Stimulated activated effector memory CD8-positive, alpha-beta T cell treated with anti-CD3 and anti-CD28 coated beads, Interleukin-12 subunit alpha, Interleukin-12 subunit beta, amount 100 ng/mL, for 72 hours (primary cell): ENCODE measurements at regions not wholly inside any gene's neighbourhood (a gene's known extent, or its start where the extent isn't known, plus 50 kb on each side); places are given as distances from the start of the nearest gene placed in this dataset.
A peak's percentile ranks its signal among the peaks of the same experiment; 100 is the strongest.

Experiments used
- ATAC-seq: fragments of 150-1000 bp; cut with Tn5 transposase; 2 replicates; pipeline ENCODE4 v1.10.0; 2021
- DNase-seq, 2 donors: peaks; one replicate each; pipeline ENCODE4 v3.0.0; 2021 to 2022; ENCODE audit warnings: low spot score in 2 of 2
- H3K27ac Mint-ChIP-seq: one replicate; pipeline ENCODE4 v1.8.0; 2022; ENCODE audit warnings: mild to moderate bottlenecking, mixed read lengths
- H3K36me3 Mint-ChIP-seq: one replicate; pipeline ENCODE4 v1.8.0; 2022; ENCODE audit warnings: mild to moderate bottlenecking, mixed read lengths
- H3K4me1 Mint-ChIP-seq: one replicate; pipeline ENCODE4 v1.8.0; 2022; ENCODE audit warnings: mixed read lengths
- H3K4me3 Mint-ChIP-seq: one replicate; pipeline ENCODE4 v1.8.0; 2022; ENCODE audit warnings: mild to moderate bottlenecking, mixed read lengths
- H3K9me3 Mint-ChIP-seq: one replicate; pipeline ENCODE4 v1.8.0; 2022; ENCODE audit warnings: mixed read lengths

GRCh38 chr4:59825104-59825503, 1375.0 kb upstream of the ADGRL3 start:
- Mint-ChIP-seq H3K27ac (no peak overlapping the region), H3K4me3 (no peak overlapping the region), H3K9me3 (peaks cover 25% of the 10 kb centered on the region), H3K4me1 (no peaks in the 10 kb centered on the region), H3K36me3 (no peaks in the 10 kb centered on the region)
- ATAC-seq (no peak), DNase-seq (no peak)

- peaks cover 24% of the 10 kb centered on the region for H3K9me3 Mint-ChIP-seq
- no peaks in the 10 kb centered on the region for H3K36me3 Mint-ChIP-seq
- H3K4me3 Mint-ChIP-seq = no peak overlapping the region
- no peak for ATAC-seq
- no peaks in the 10 kb centered on the region for H3K4me1 Mint-ChIP-seq
- no peak for DNase-seq
- no peak overlapping the region for H3K27ac Mint-ChIP-seq
These were observed 1368.4 kb upstream of the ADGRL3 start for GRCh38 chr4:59831746-59832145.

GRCh38 chr4:59834943-59835342, 1365.2 kb upstream of the ADGRL3 start:
- DNase-seq = no peak
- H3K27ac Mint-ChIP-seq = no peak overlapping the region
- ATAC-seq = no peak

GRCh38 chr4:59837751-59838150, 1362.4 kb upstream of the ADGRL3 start:
- H3K36me3 Mint-ChIP-seq = no peaks in the 10 kb centered on the region
- no peak overlapping the region for H3K4me3 Mint-ChIP-seq
- no peak for ATAC-seq
- H3K27ac Mint-ChIP-seq = no peak overlapping the region
- H3K9me3 Mint-ChIP-seq = peaks cover 12% of the 10 kb centered on the region
- no peak for DNase-seq
- H3K4me1 Mint-ChIP-seq = no peaks in the 10 kb centered on the region

More at GRCh38 chr4:59834943-59835342, 1365.2 kb upstream of the ADGRL3 start:
- Mint-ChIP-seq H3K9me3 (peaks cover 14% of the 10 kb centered on the region), H3K4me3 (no peak overlapping the region), H3K36me3 (no peaks in the 10 kb centered on the region), H3K4me1 (no peaks in the 10 kb centered on the region)

DNA sequence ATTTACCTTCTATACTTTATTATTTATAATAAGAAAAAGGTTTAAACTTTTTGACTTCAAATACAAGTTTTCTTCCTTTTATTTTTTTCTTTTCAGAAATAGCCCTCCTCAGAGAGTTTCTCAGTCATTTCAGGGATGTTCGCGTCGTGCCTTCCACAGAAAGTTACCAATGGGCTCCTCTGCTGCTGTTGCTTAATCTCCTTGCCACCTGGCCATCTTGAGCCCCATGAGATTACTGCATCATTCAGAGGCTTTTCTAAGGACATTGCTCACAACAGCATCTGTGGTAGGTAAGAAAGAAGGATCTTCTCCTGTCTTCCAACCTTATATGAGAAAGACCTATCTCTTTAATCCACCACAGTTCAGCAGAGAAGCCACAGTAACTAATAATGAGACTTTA, 1361.9 kb upstream of the ADGRL3 start:
- DNase-seq = no peak
- Mint-ChIP-seq H3K4me3 (no peak overlapping the region), H3K9me3 (peaks cover 14% of the 10 kb centered on the region), H3K27ac (no peak overlapping the region), H3K36me3 (no peaks in the 10 kb centered on the region), H3K4me1 (no peaks in the 10 kb centered on the region)
- ATAC-seq = no peak

DNA sequence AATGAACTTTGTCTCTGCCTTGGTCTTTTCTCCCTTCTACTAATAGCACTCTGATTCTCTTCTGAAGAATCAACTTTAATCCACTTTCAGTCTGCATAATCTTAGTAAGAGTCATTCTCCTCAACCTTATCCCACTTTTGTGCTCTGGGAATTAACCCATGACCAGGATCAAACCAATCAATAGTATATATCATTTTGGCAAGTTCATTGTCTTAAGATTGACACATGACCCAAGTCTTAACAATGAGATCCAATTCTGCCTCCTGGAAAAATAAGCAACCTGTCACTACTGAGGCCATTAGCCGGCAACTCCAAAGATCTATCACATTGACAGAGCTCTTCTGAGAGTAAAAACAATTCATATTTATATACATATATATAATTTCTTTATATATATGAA, 1358.4 kb upstream of the ADGRL3 start:
- no peak for DNase-seq
- H3K4me1 Mint-ChIP-seq = no peaks in the 10 kb centered on the region
- H3K27ac Mint-ChIP-seq = no peak overlapping the region
- H3K9me3 Mint-ChIP-seq = peaks cover 20% of the 10 kb centered on the region
- H3K4me3 Mint-ChIP-seq = no peak overlapping the region
- H3K36me3 Mint-ChIP-seq = no peaks in the 10 kb centered on the region
- ATAC-seq = no peak

DNA sequence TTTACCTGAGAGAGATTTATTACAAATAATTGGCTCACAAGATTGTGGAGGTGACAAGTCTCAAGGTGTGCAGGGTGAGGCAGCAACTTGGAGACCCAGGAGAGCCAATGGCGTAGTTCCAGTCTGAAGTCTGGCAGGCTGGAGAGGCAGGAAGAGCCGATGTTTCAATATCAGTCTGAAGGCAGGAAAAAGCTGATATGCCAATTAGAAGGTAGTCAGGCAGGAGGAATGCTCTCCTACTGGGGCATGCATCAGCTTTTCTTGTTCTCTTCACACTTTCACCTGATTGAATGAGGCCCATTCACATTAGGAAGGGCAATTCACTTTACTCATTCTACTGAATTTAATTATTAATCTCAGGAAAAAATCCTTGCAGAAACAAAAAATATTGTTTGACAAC, 1351.7 kb upstream of the ADGRL3 start:
- DNase-seq (no peak), ATAC-seq (no peak)
- Mint-ChIP-seq H3K4me3 (no peak overlapping the region), H3K4me1 (no peaks in the 10 kb centered on the region), H3K9me3 (peaks cover 18% of the 10 kb centered on the region), H3K27ac (no peak overlapping the region), H3K36me3 (no peaks in the 10 kb centered on the region)

DNA sequence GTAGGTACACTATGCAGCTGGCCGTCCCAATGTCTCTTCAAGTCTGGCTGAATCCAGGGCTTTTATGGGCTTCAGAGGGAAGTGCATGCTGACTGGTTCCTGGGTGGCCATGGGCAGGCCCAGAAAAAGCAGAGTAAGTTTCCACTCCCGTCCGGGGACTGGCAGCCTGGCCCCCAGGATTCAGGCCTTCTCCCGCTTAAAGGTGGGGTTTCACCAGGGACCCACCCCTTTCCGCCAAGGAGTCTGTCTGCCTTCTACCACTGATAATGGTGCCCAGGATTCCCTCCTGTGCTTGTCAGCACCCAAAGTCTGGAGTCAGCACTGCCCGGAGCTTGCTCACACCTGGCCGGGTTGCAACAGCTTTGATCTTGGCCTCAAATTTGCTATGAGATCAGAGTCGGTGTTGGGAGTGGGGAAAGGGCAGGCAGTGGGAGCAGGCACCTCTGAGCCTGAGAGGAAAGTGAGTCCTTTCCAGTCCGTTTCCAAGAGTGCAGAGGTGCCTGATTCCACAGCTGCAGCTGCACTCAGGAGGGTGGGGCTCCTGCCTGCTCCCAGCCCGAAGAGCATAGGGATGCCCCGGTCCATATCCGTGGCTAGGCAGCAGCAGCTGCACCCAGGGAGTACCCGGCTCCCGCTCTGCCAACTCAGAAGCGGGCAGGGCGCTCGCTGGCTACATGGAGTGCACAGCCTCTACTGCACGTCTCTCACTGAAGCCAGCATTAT, 1344.3 kb upstream of the ADGRL3 start:
- DNase-seq (no peak), ATAC-seq (peak; percentile 45)
- Mint-ChIP-seq H3K9me3 (peaks cover 14% of the 10 kb centered on the region), H3K36me3 (no peaks in the 10 kb centered on the region), H3K27ac (no peak overlapping the region), H3K4me3 (no peak overlapping the region), H3K4me1 (no peaks in the 10 kb centered on the region)

DNA sequence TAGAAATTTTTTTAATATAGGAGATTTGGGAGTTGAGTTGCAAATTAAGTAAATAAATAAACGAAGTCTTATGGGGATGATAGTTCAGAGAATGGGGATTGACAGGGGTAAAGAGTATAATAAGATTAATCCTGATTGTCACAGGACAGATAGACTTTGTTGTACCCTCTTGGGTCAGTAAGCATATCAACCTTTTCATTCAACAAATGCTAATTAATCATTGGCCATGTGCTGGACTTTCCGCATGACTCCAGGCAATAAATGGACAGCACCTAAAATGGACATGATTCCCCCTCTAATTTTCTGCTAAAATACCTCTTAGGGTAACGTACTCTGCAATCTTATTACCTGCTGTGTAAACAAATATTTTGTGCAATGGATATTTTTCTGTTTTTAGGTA, 1331.1 kb upstream of the ADGRL3 start:
- no peak for DNase-seq
- Mint-ChIP-seq H3K4me1 (no peaks in the 10 kb centered on the region), H3K4me3 (no peak overlapping the region), H3K27ac (no peak overlapping the region), H3K36me3 (no peaks in the 10 kb centered on the region), H3K9me3 (peaks cover 25% of the 10 kb centered on the region)
- no peak for ATAC-seq

DNA sequence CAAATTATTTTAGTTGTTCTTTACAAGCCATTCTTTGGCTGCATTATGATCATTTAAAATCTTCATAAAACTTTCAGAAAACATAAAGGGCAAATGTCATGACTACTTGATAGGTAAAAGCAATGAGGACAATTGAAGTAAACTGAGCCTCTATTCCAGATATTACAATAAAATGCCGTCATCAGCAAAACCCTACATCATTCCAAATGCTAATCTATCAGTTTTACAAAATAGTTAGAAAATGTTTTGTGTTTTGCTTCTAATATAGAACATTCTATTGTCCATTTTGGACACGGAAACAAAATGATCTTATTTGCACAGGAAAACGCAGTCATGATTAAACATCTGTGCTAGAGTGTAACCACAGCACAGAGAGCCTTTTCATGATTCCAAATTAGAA, 1330.6 kb upstream of the ADGRL3 start:
- no peak overlapping the region for H3K27ac Mint-ChIP-seq
- no peaks in the 10 kb centered on the region for H3K4me1 Mint-ChIP-seq
- peaks cover 25% of the 10 kb centered on the region for H3K9me3 Mint-ChIP-seq
- no peak for DNase-seq
- ATAC-seq = no peak
- no peak overlapping the region for H3K4me3 Mint-ChIP-seq
- H3K36me3 Mint-ChIP-seq = no peaks in the 10 kb centered on the region

GRCh38 chr4:59881632-59882031, 1318.5 kb upstream of the ADGRL3 start:
- DNase-seq (no peak), ATAC-seq (no peak)
- no peaks in the 10 kb centered on the region for H3K36me3 Mint-ChIP-seq
- no peaks in the 10 kb centered on the region for H3K4me1 Mint-ChIP-seq
- H3K9me3 Mint-ChIP-seq = peaks cover 6% of the 10 kb centered on the region
- no peak overlapping the region for H3K4me3 Mint-ChIP-seq
- H3K27ac Mint-ChIP-seq = no peak overlapping the region

GRCh38 chr4:59904331-59904730, 1295.8 kb upstream of the ADGRL3 start:
- Mint-ChIP-seq H3K9me3 (peaks cover 17% of the 10 kb centered on the region), H3K27ac (no peak overlapping the region), H3K4me1 (no peaks in the 10 kb centered on the region), H3K4me3 (no peak overlapping the region), H3K36me3 (no peaks in the 10 kb centered on the region)
- ATAC-seq (no peak), DNase-seq (no peak)

GRCh38 chr4:59920416-59920815, 1279.7 kb upstream of the ADGRL3 start:
- ATAC-seq (no peak), DNase-seq (no peak)
- Mint-ChIP-seq H3K4me3 (no peak overlapping the region), H3K4me1 (no peaks in the 10 kb centered on the region), H3K9me3 (no peaks in the 10 kb centered on the region), H3K36me3 (no peaks in the 10 kb centered on the region), H3K27ac (no peak overlapping the region)

- H3K4me1 Mint-ChIP-seq = no peaks in the 10 kb centered on the region
- DNase-seq (no peak), ATAC-seq (no peak)
- H3K36me3 Mint-ChIP-seq = no peaks in the 10 kb centered on the region
- no peak overlapping the region for H3K4me3 Mint-ChIP-seq
- no peak overlapping the region for H3K27ac Mint-ChIP-seq
- peaks cover 28% of the 10 kb centered on the region for H3K9me3 Mint-ChIP-seq
These were observed 1274.8 kb upstream of the ADGRL3 start for GRCh38 chr4:59925290-59925689.

- Mint-ChIP-seq H3K36me3 (no peaks in the 10 kb centered on the region), H3K9me3 (peaks cover 25% of the 10 kb centered on the region), H3K27ac (no peak overlapping the region), H3K4me3 (no peak overlapping the region), H3K4me1 (no peaks in the 10 kb centered on the region)
- ATAC-seq = no peak
- DNase-seq = no peak
These were observed 1263.6 kb upstream of the ADGRL3 start for GRCh38 chr4:59936566-59936965.

- DNase-seq (no peak), ATAC-seq (no peak)
- Mint-ChIP-seq H3K9me3 (peaks cover 23% of the 10 kb centered on the region), H3K4me3 (no peak overlapping the region), H3K36me3 (no peaks in the 10 kb centered on the region), H3K4me1 (no peaks in the 10 kb centered on the region), H3K27ac (no peak overlapping the region)
These were observed 1262.0 kb upstream of the ADGRL3 start for GRCh38 chr4:59938166-59938565.

- DNase-seq = no peak
- no peaks in the 10 kb centered on the region for H3K36me3 Mint-ChIP-seq
- no peak for ATAC-seq
- H3K4me3 Mint-ChIP-seq = no peak overlapping the region
- no peaks in the 10 kb centered on the region for H3K4me1 Mint-ChIP-seq
- peaks cover 26% of the 10 kb centered on the region for H3K9me3 Mint-ChIP-seq
- H3K27ac Mint-ChIP-seq = no peak overlapping the region
These were observed 1254.8 kb upstream of the ADGRL3 start for GRCh38 chr4:59945277-59945676.
